ENCODE measurements at regions not wholly inside any gene's neighbourhood (a gene's known extent, or its start where the extent isn't known, plus 50 kb on each side); places are given as distances from the start of the nearest gene placed in this dataset.

DNA sequence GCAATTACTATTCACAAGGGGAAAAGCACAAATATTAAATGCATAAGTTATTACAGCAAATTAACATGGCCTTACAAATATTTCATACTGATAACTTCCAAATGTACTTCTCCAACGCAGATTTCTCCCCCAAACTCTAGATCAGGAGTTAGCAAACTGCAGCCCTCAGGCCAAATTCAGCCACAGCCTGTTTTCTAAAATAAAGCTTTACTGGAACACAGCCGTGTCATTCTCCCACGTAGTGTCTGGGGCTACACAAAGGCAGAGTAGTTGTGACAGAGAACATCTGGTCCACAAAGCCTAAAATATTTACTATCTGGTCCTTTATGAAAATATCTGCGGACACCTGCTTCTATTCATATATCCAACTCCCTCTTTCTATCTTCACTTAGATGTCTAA, 151.8 kb upstream of the AHR start:
- TF ChIP-seq, protein P1, sequence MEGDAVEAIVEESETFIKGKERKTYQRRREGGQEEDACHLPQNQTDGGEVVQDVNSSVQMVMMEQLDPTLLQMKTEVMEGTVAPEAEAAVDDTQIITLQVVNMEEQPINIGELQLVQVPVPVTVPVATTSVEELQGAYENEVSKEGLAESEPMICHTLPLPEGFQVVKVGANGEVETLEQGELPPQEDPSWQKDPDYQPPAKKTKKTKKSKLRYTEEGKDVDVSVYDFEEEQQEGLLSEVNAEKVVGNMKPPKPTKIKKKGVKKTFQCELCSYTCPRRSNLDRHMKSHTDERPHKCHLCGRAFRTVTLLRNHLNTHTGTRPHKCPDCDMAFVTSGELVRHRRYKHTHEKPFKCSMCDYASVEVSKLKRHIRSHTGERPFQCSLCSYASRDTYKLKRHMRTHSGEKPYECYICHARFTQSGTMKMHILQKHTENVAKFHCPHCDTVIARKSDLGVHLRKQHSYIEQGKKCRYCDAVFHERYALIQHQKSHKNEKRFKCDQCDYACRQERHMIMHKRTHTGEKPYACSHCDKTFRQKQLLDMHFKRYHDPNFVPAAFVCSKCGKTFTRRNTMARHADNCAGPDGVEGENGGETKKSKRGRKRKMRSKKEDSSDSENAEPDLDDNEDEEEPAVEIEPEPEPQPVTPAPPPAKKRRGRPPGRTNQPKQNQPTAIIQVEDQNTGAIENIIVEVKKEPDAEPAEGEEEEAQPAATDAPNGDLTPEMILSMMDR (IDR thresholded peaks at IDR 0.05; ENCODE audit: unreplicated experiment), result no peak

DNA sequence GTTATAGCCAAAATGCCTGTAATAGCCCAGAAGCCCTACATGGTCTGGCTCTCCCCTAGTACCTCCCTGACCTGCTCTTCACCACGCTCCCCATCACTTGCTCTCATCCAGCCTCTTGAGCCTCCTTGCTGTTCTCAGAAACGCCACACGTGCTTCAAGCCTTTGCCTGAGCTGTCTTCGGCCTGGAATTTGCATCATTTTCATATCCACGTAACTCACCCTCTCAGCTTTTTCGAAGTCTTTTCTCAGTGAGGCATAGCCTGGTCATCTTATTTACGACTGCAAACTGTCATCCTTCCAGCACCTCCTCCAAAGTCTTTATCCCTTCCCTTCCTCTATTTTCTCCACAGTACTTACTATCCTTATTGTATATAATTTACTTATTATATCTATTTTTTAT, 151.0 kb upstream of the AHR start:
- H3K27ac Mint-ChIP-seq (ENCODE audit: unreplicated experiment), result no peak overlapping the region
- TF ChIP-seq, protein P1 (IDR thresholded peaks at IDR 0.05; ENCODE audit: unreplicated experiment), result no peak
- H3K4me1 Mint-ChIP-seq (ENCODE audit: unreplicated experiment), result no peaks in the 10 kb centered on the region
- DNase-seq (ENCODE audit: low spot score), result no peak
- H3K27me3 Mint-ChIP-seq (ENCODE audit: unreplicated experiment), result no peaks in the 10 kb centered on the region
- H3K9me3 Mint-ChIP-seq (ENCODE audit: unreplicated experiment), result no peaks in the 10 kb centered on the region
- no peak overlapping the region for H3K4me3 Mint-ChIP-seq (ENCODE audit: unreplicated experiment)
- no peaks in the 10 kb centered on the region for H3K36me3 Mint-ChIP-seq (ENCODE audit: low read depth, unreplicated experiment)

More for the DNA sequence above, 151.8 kb upstream of the AHR start:
- no peak overlapping the region for H3K27ac Mint-ChIP-seq (ENCODE audit: unreplicated experiment)
- no peak for DNase-seq (ENCODE audit: low spot score)
- no peak overlapping the region for H3K4me3 Mint-ChIP-seq (ENCODE audit: unreplicated experiment)
- no peaks in the 10 kb centered on the region for H3K27me3 Mint-ChIP-seq (ENCODE audit: unreplicated experiment)
- no peaks in the 10 kb centered on the region for H3K4me1 Mint-ChIP-seq (ENCODE audit: unreplicated experiment)
- no peaks in the 10 kb centered on the region for H3K9me3 Mint-ChIP-seq (ENCODE audit: unreplicated experiment)
- no peaks in the 10 kb centered on the region for H3K36me3 Mint-ChIP-seq (ENCODE audit: low read depth, unreplicated experiment)

DNA sequence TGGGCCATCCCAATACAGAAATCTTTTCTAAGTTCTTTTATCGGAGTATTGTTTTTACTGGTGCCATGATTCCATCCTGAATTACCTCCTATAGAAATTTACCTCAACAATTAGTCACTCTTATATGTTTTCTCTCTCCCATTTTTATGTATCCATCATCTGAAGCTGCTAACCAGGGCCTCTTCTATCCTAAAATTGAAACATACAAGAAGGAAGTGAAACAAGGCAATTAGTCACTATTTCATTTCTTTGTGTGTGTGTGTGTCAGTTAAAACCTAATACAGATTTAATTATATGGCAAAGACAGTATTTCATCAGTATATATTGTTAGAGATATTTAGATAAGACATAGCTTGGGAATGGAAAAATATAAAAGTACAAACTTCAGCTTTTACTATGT, 148.4 kb upstream of the AHR start:
- H3K4me3 Mint-ChIP-seq (ENCODE audit: unreplicated experiment), result no peak overlapping the region
- H3K36me3 Mint-ChIP-seq (ENCODE audit: low read depth, unreplicated experiment), result no peaks in the 10 kb centered on the region
- TF ChIP-seq, protein P1 (IDR thresholded peaks at IDR 0.05; ENCODE audit: unreplicated experiment), result no peak
- H3K9me3 Mint-ChIP-seq (ENCODE audit: unreplicated experiment), result no peaks in the 10 kb centered on the region
- no peak for DNase-seq (ENCODE audit: low spot score)
- H3K27ac Mint-ChIP-seq (ENCODE audit: unreplicated experiment), result no peak overlapping the region
- no peaks in the 10 kb centered on the region for H3K4me1 Mint-ChIP-seq (ENCODE audit: unreplicated experiment)
- H3K27me3 Mint-ChIP-seq (ENCODE audit: unreplicated experiment), result no peaks in the 10 kb centered on the region

DNA sequence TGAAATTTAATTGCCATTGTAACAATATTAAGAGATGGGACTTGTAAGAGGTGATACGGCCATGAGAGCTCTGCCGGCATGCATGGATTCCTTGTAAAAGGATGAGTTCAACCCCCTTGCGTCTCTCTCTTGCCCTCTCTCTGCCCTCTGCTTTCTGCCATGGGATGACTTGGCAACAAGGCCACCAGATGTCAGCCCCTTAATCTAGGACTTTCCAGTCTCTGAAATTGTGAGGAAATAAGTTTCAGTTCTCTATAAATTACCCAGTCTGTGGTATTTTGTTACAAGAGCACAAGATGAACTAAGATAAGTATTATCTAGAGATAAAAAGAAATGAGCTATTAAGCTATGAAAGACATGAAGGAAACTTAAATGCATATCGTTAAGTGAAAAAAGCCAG, 145.7 kb upstream of the AHR start:
- H3K9me3 Mint-ChIP-seq (ENCODE audit: unreplicated experiment), result no peaks in the 10 kb centered on the region
- no peaks in the 10 kb centered on the region for H3K27me3 Mint-ChIP-seq (ENCODE audit: unreplicated experiment)
- no peak for DNase-seq (ENCODE audit: low spot score)
- TF ChIP-seq, protein P1 (IDR thresholded peaks at IDR 0.05; ENCODE audit: unreplicated experiment), result no peak
- H3K4me3 Mint-ChIP-seq (ENCODE audit: unreplicated experiment), result no peak overlapping the region
- H3K36me3 Mint-ChIP-seq (ENCODE audit: low read depth, unreplicated experiment), result no peaks in the 10 kb centered on the region
- no peak overlapping the region for H3K27ac Mint-ChIP-seq (ENCODE audit: unreplicated experiment)
- peaks cover 4% of the 10 kb centered on the region for H3K4me1 Mint-ChIP-seq (ENCODE audit: unreplicated experiment)

DNA sequence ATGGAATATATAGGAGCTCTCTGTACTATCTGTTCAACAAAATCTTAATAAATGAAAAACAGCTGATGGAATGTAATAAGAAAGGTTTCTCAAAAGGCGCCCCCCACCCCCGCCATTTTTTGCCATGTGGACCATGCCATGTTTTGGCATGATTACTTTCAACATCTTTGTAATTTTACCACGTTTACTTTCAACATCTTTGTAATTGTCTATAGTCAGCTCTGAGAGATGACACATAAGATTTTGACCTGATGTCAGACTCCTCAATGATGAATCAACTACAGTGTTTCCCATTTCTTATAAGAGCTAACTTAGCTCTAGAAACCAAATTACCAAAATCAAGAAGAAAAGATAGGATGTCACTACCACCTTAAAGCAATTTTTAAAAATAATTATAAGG, 144.9 kb upstream of the AHR start:
- Mint-ChIP-seq H3K9me3 (ENCODE audit: unreplicated experiment) (no peaks in the 10 kb centered on the region), H3K4me3 (ENCODE audit: unreplicated experiment) (no peak overlapping the region), H3K27ac (ENCODE audit: unreplicated experiment) (no peak overlapping the region), H3K36me3 (ENCODE audit: low read depth, unreplicated experiment) (no peaks in the 10 kb centered on the region), H3K27me3 (ENCODE audit: unreplicated experiment) (no peaks in the 10 kb centered on the region), H3K4me1 (ENCODE audit: unreplicated experiment) (peaks cover 4% of the 10 kb centered on the region)
- DNase-seq (ENCODE audit: low spot score), result no peak
- TF ChIP-seq, protein P1 (IDR thresholded peaks at IDR 0.05; ENCODE audit: unreplicated experiment), result no peak
